Parathyroid adenoma (tissue), 2 donors: ENCODE measurements at regions not wholly inside any gene's neighbourhood (a gene's known extent, or its start where the extent isn't known, plus 50 kb on each side); places are given as distances from the start of the nearest gene placed in this dataset.

Experiments
- H2AFZ ChIP-seq: fragments of 300-600 bp; sonication (generic); one replicate; pipeline ENCODE4 v1.7.0; 2017; ENCODE audit warnings: antibody characterized with exemption, mild to moderate bottlenecking
- H3K27ac ChIP-seq: fragments of 300-600 bp; sonication (generic); one replicate; pipeline ENCODE4 v1.7.0; 2017
- H3K27me3 ChIP-seq: fragments of 300-600 bp; sonication (generic); one replicate; pipeline ENCODE4 v1.7.0; 2017; ENCODE audit warnings: low read length; ENCODE audit not compliant: control insufficient read depth, insufficient read depth
- H3K36me3 ChIP-seq: fragments of 300-600 bp; sonication (generic); one replicate; pipeline ENCODE4 v1.7.0; 2017; ENCODE audit warnings: low read length; ENCODE audit not compliant: control insufficient read depth, insufficient read depth
- H3K4me1 ChIP-seq: fragments of 300-600 bp; sonication (generic); one replicate; pipeline ENCODE4 v1.7.0; 2017; ENCODE audit warnings: control low read depth
- H3K4me2 ChIP-seq: fragments of 300-600 bp; sonication (generic); one replicate; pipeline ENCODE4 v1.7.0; 2017; ENCODE audit warnings: low read length
- H3K4me3 ChIP-seq: fragments of 300-600 bp; sonication (generic); one replicate; pipeline ENCODE4 v1.7.0; 2017; ENCODE audit warnings: low read depth, low read length
- H3K79me2 ChIP-seq: fragments of 300-600 bp; sonication (generic); one replicate; pipeline ENCODE4 v1.7.0; 2017; ENCODE audit warnings: control low read depth
- H3K9ac ChIP-seq: fragments of 300-600 bp; sonication (generic); one replicate; pipeline ENCODE4 v1.7.0; 2017; ENCODE audit warnings: mild to moderate bottlenecking
- H3K9me3 ChIP-seq: fragments of 300-600 bp; sonication (generic); one replicate; pipeline ENCODE4 v1.7.0; 2017; ENCODE audit warnings: low read length; ENCODE audit not compliant: control insufficient read depth
- TF ChIP-seq, protein P1 (sequence below): fragments of 300-600 bp; sonication (generic); IDR thresholded peaks from one replicate; pipeline ENCODE4 v1.7.0; 2017; ENCODE audit warnings: antibody characterized with exemption, mild to moderate bottlenecking
- donor health status: primary hyperparathyroidism.

DNA sequence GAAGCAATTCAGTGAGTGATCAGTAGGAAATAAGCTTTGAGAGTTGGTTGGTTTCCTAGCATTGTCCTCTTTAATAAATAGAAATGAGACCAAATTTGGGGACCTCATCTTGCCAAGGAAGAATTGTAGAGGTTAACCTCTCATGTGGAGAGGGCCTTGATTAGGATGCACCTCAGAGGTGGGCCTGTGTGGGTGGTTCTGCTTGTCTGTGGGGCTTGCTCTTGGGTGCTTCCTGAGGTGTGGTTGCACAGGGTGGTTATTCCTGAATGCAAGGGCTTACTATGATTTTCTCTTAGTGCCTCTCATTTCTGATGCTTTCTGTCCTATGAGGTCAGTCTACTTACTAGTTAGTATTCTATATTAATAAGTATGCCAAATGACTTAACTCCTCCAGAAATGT, 89.6 kb upstream of the MGAT5 start:
- no peaks in the 10 kb centered on the region for H3K9me3 ChIP-seq
- peaks cover 7% of the 10 kb centered on the region for H3K4me1 ChIP-seq
- no peak overlapping the region for H3K9ac ChIP-seq
- H2AFZ ChIP-seq = no peak overlapping the region
- no peak overlapping the region for H3K4me3 ChIP-seq
- H3K4me2 ChIP-seq = no peak overlapping the region
- peaks cover 44% of the 10 kb centered on the region for H3K79me2 ChIP-seq
- no peaks in the 10 kb centered on the region for H3K27me3 ChIP-seq
- no peaks in the 10 kb centered on the region for H3K36me3 ChIP-seq
- H3K27ac ChIP-seq = no peak overlapping the region
- TF ChIP-seq, protein P1, sequence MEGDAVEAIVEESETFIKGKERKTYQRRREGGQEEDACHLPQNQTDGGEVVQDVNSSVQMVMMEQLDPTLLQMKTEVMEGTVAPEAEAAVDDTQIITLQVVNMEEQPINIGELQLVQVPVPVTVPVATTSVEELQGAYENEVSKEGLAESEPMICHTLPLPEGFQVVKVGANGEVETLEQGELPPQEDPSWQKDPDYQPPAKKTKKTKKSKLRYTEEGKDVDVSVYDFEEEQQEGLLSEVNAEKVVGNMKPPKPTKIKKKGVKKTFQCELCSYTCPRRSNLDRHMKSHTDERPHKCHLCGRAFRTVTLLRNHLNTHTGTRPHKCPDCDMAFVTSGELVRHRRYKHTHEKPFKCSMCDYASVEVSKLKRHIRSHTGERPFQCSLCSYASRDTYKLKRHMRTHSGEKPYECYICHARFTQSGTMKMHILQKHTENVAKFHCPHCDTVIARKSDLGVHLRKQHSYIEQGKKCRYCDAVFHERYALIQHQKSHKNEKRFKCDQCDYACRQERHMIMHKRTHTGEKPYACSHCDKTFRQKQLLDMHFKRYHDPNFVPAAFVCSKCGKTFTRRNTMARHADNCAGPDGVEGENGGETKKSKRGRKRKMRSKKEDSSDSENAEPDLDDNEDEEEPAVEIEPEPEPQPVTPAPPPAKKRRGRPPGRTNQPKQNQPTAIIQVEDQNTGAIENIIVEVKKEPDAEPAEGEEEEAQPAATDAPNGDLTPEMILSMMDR = no peak

DNA sequence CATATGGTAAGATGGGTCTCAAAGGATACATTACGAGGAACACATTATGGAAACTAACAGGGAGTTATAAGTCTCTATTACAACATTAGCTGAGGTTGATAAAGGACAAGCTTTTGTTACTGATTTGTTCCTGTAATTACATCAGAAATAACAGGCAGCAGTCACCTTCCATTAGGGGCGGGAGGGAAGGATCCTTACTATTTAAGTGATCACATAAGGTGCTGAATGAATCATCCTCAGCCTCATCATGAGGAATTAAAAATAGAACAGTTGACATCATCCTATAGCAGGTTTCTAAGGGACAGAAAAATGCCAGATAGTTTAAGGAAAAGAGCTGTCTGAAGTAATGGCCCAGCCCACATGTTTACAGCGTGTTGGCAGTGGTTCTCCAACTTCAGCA, 86.9 kb upstream of the MGAT5 start:
- Histone ChIP-seq H3K79me2 (peaks cover 28% of the 10 kb centered on the region), H3K27ac (no peak overlapping the region), H3K4me3 (no peak overlapping the region)

GRCh38 chr2:134169788-134170187, 84.1 kb upstream of the MGAT5 start:
- Histone ChIP-seq H3K27ac (no peak overlapping the region), H3K27me3 (no peaks in the 10 kb centered on the region), H2AFZ (no peak overlapping the region), H3K9me3 (no peaks in the 10 kb centered on the region), H3K4me2 (no peak overlapping the region), H3K36me3 (no peaks in the 10 kb centered on the region), H3K4me3 (no peak overlapping the region), H3K9ac (no peak overlapping the region), H3K79me2 (peaks cover 11% of the 10 kb centered on the region), H3K4me1 (no peaks in the 10 kb centered on the region)
- TF ChIP-seq, protein P1 = no peak

More for the DNA sequence above, 86.9 kb upstream of the MGAT5 start:
- Histone ChIP-seq H3K9me3 (no peaks in the 10 kb centered on the region), H3K4me1 (no peaks in the 10 kb centered on the region), H3K27me3 (no peaks in the 10 kb centered on the region), H3K9ac (no peak overlapping the region), H2AFZ (no peak overlapping the region), H3K36me3 (no peaks in the 10 kb centered on the region), H3K4me2 (no peak overlapping the region)
- TF ChIP-seq, protein P1 = no peak

DNA sequence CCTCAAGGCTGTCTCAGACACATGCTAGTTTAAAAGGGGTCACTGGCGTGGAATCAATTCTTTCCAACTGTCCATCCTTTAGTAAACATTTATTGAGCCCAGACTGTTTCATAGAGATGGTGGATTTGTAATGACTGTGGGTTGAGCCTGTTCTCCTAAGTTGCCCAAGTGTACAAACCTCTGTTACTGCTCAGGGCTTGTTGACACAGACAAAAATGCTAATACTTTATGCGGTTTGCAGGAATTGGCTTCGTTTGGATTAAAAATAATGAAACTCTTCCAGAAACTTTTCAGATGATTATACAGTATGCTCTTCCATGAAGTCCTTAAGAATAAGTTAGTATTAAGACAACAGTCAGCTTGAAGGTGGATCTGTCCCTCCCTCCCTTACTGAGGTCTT, 83.6 kb upstream of the MGAT5 start:
- no peaks in the 10 kb centered on the region for H3K4me1 ChIP-seq
- TF ChIP-seq, protein P1 = no peak
- H3K4me3 ChIP-seq = no peak overlapping the region
- H3K4me2 ChIP-seq = no peak overlapping the region
- no peak overlapping the region for H2AFZ ChIP-seq
- peaks cover 8% of the 10 kb centered on the region for H3K79me2 ChIP-seq
- H3K36me3 ChIP-seq = no peaks in the 10 kb centered on the region
- no peaks in the 10 kb centered on the region for H3K27me3 ChIP-seq
- H3K9me3 ChIP-seq = no peaks in the 10 kb centered on the region
- H3K9ac ChIP-seq = no peak overlapping the region
- H3K27ac ChIP-seq = no peak overlapping the region

DNA sequence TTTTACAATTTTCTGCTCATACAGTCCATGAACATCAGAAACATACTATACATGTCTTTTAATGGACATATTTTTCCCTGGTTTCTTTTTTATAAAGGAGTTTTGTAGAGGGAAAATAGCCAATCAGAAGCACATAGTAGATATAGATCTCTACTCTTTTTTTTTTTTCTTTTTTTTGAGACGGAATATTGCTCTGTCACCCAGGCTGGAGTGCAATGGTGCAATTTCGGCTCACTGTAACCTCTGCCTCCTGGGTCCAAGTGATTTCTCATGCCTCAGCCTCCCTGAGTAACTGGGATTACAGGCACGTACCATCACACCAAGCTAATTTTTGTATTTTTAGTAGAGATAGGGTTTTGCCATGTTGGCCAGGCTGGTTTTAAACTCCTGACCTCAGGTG, 83.2 kb upstream of the MGAT5 start:
- TF ChIP-seq, protein P1 = no peak
- H3K9me3 ChIP-seq = no peaks in the 10 kb centered on the region
- H3K4me3 ChIP-seq = no peak overlapping the region
- H3K9ac ChIP-seq = no peak overlapping the region
- no peaks in the 10 kb centered on the region for H3K27me3 ChIP-seq
- no peak overlapping the region for H3K27ac ChIP-seq
- no peak overlapping the region for H3K4me2 ChIP-seq
- no peaks in the 10 kb centered on the region for H3K4me1 ChIP-seq
- peaks cover 8% of the 10 kb centered on the region for H3K79me2 ChIP-seq
- no peaks in the 10 kb centered on the region for H3K36me3 ChIP-seq
- no peak overlapping the region for H2AFZ ChIP-seq
